AML-193 (cell line): ENCODE measurements at regions not wholly inside any gene's neighbourhood (a gene's known extent, or its start where the extent isn't known, plus 50 kb on each side); places are given as distances from the start of the nearest gene placed in this dataset.
"Not testable (repeated sequence)": the region's sequence is repeated elsewhere in the genome, so short reads cannot be mapped to it uniquely, and the experiment has no call there.

Source experiments
- DNase-seq, 2 experiments: peaks; one replicate each; lab custom pipeline; 2025; lab: John Stamatoyannopoulos, UW

DNA sequence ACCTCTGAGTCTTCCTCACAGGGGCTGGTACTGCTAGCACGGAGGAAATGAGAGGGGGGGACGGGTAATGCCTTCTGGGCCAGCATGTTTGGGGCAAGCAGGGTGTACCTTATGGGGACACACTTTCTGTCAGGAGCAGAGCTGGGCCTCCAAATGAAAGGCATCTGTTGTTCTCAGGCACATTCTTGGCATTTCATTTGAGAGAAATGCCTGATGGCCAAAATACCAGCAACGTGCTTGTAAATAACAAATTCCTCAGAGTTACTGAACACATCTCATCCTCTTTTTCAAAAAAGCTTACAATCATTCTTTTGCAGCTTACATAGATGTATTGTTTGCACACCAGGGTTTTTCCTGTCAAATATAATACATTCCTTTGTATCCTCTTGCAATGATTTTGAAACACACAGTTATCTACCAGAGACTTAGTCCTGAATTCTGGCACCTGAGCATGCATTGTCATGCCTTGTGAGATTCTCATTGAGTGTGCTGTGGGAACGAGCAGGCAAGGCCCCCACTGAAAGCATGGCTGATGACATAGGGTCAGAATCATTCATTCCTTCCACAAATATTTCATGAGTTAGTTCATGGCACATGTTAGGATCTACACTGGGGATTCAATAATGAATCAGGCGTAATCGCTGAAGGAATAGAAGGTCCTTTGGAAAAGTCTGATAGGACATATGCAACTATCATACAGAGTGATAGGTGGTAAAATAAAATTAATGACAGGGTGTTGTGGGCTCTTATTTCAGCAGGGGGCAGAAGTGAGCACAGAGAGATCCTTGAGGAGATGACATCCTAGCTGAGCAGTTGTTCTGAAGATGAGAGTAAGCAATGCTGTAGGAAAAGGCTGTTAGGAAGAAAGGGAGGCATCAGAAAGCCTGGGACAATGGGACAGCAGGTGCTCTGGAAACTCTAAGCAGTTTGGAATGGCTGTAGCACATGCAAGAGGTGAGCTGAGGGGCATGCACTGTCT lies 260.9 kb upstream of the TUT7 start:
- peak in 1 of 2 experiments; percentile 1 for DNase-seq

GRCh38 chr9:86613943-86614342 lies 259.7 kb upstream of the TUT7 start:
- DNase-seq: no peak

DNA sequence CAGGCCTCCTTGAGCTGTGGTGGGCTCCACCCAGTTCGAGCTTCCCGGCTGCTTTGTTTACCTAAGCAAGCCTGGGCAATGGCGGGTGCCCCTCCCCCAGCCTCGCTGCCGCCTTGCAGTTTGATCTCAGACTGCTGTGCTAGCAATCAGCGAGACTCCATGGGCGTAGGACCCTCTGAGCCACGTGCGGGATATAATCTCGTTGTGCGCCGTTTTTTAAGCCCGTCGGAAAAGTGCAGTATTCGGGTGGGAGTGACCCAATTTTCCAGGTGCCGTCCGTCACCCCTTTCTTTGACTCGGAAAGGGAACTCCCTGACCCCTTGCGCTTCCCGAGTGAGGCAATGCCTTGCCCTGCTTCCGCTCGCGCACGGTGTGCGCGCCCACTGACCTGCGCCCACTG lies 257.3 kb upstream of the TUT7 start:
- not testable (repeated sequence) for DNase-seq

DNA sequence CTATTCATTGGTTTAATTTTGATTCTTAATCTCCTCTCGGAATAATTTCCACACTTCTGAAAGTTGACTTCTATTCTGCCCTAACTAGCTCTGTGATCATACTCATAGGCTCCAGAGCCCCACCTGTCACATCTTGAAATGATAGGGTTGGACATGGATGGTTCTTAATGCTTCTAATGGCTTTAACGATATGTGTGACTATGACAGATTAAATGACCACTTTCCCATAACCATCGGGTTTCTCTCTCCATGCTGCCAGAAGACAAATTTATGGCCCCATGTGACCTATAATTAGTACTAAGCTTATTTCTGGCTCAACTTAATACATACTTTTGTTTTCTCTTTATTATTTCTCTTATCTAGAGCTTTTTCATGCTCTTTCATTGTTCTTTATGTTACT lies 251.1 kb upstream of the TUT7 start:
- DNase-seq: no peak

DNA sequence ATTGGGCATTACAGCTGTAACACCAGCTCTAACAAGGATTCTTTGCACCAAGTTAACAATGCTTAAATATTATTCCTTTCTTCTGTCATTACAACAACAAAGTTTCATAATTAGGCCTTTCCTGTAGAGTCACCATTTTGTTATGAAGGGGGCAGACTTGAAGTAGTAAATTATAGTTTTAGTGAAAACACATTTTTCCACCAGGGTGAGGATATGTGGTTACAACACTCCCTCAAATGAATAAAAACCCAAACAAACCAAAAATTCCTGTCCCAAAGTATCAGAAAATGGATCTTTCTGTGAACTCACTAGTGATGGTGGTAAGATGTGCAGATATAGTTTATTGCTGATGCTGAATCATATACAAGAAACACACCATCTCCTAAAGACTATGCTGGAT lies 250.5 kb upstream of the TUT7 start:
- no peak for DNase-seq

GRCh38 chr9:86602715-86603114 lies 248.5 kb upstream of the TUT7 start:
- DNase-seq: no peak

- no peak for DNase-seq
Observed at GRCh38 chr9:86601697-86602096, 247.5 kb upstream of the TUT7 start.

- DNase-seq: no peak
Observed at GRCh38 chr9:86600977-86601376, 246.8 kb upstream of the TUT7 start.

GRCh38 chr9:86600291-86600690 lies 246.1 kb upstream of the TUT7 start:
- DNase-seq: no peak

DNA sequence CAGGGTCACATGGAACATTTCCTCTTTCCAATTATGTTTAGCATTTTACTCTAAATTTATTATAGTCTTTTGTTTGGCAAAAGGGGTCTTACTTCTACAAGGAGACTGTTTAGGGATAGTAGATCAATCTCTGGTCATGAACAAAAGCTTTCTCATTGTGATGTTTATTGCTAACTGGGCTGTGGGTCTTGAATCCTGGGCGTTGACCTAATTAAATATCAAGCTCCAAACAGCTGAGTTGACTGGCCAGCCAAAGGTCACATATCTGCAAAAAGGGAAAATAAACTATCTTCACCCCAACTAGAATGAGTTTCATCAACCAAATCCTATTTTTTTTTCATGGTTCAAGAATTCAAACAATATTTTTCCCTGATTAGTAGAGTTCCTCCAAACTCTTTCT lies 245.4 kb upstream of the TUT7 start:
- no peak for DNase-seq

DNA sequence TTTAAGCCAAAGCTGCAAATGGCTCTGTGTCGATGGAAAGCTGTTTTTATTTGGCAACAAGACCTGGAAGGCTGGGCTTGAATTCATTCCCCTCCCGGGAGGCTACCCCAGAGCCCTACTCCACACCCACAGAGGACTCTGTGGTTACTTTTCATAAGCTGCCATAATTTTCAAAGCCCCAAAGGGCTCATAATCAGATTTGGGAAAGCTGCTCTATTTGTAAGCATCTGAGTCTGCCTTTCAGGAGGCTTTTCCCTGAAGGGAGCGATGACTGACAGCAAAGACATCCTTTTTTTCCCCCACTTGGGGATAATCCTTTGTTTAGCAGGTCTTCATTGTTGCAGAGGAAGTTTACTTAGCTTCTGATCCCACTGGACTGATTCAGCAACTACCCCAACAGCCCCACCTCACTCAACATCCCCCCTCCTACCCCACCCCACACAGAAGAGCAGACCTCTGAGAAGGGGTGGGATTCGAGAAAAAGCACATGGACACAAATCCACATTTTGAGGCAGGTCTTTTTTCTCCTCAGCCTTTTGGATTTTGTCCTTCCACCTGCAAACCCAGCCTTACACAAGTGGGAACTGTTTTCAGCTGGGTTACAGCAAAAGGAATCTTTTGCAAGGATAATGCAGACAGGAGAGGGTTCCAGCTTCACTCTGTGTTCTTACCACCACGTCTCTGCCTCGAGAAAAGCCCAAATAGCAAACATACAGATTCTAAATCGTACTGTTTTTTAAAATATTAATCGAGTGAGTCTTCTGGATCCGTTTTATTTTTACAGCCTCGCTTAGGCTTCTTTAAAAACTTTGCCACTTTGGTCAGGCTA lies 244.4 kb upstream of the TUT7 start:
- DNase-seq: no peak

GRCh38 chr9:86594724-86595123 lies 240.5 kb upstream of the TUT7 start:
- no peak for DNase-seq

DNA sequence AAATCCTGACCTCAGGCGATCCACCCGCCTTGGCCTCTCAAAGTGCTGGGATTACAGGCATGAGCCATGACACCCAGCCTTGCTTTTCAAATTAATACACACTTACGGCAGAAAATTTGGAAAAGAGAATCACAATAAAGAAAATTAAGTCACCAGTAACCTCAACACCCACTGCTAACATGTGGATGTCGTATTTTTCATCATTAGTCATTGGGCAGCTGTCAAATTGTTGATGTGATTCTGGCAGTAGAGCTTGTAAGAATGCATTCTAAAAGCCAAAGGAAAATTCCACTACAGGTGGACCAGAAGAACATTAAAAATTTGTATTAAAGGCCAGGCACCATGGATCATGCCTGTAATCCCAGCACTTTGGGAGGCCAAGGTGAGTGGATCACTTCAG lies 237.3 kb upstream of the TUT7 start:
- DNase-seq: no peak

GRCh38 chr9:86589730-86590129 lies 235.5 kb upstream of the TUT7 start:
- DNase-seq: no peak

DNA sequence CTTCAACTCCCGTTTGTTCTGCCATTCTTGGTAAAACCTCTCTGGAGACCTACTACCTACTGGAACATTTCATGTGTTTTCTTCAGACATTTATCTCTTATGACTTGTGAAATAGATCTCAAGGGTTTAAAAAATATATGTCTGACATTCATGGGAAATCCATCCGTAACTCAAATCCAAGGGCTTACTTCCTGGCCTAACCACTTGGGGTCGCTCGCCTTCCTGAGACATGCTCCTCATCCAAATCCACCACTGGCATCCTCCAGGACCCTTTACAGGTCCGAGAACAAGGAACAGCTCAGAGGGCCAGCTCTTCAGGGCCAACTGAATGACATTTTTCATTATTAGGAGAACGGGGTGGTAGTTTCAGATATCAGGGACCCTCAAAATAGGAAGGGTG lies 235.1 kb upstream of the TUT7 start:
- no peak for DNase-seq

- no peak for DNase-seq
Observed at GRCh38 chr9:86586144-86586494, 231.9 kb upstream of the TUT7 start.

GRCh38 chr9:86585422-86586143 lies 231.4 kb upstream of the TUT7 start:
- DNase-seq: no peak

DNA sequence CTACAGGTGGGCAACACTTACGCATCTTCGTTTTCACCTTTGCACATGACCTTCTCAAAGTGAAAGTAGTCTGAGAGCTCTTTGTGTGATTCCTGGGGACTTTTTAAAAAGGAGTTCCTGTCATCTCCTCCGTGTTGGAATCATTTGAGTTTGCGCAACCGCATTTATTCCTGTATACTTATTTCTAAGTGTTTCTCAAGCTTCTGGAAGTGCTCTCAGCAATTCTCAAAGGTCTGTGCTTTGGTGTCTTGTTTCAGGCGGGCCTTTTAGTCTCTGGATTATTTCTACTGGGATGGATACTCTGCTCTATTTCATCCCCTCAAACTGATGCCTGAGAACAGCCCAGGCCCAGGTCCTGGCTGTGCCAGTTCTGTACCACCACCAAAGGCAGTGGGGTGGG lies 226.5 kb upstream of the TUT7 start:
- no peak for DNase-seq

DNA sequence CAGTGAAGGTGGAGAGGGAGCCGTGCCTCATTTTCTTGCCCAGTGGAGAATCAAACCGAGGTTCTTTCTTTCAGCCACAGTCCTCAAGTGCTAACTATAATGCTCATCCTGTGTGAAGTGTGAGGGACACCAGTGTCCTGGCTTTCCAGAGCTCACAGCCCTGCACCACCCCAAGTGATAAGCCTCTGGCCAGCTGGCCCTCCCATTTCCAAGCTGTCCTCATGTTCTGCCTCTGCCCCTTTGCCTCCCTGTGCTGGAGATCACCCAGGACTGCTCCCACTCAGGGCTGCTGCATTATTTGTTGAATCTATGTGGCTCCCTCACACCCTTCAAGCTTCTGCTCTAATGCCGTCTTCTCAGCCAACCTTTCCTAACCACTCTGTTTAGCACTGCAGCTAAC lies 224.5 kb upstream of the TUT7 start:
- DNase-seq: no peak

DNA sequence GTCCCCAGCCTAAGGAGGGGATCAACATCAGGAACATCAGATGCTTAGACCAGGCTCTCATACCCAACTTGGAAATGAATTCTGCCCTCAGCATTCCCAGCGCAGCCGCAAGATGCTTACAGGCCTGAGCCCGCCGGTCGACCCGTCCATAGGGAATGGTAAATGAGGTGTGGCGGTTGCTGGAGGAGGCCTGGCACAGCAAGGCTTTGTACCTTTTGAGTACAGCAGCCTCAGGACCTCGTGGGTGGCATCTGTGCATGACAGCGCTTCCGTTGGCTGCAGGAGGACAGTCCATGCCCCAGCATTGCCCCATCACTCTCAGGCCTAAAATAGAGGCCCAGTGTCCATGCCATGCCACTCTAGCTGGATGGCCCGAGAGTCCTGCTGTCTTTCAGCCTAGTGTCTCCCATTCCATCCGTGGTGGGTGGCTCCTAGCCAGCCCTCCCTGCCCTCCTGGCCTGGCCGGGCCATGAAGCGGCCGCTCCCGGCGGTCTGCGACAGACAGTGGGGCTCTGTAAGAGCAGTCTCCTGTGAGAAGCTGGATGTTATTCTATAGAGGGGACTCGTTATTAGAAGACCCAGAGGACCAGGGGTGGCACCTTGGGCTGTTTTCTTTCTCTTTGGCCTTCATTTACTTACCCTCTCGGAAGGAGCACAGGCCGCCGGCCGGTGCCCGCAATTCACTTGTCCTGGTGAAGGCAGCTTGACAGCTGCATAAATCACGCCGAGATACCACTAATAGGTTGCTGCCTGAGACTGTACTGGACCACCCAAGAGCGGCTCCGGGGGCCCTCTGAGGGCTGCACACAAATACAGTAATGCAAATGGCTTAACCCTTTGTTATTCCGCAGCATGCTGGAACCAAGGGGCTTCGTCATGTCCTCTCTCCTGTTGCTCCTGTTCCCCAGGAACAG lies 223.5 kb upstream of the TUT7 start:
- DNase-seq: no peak

DNA sequence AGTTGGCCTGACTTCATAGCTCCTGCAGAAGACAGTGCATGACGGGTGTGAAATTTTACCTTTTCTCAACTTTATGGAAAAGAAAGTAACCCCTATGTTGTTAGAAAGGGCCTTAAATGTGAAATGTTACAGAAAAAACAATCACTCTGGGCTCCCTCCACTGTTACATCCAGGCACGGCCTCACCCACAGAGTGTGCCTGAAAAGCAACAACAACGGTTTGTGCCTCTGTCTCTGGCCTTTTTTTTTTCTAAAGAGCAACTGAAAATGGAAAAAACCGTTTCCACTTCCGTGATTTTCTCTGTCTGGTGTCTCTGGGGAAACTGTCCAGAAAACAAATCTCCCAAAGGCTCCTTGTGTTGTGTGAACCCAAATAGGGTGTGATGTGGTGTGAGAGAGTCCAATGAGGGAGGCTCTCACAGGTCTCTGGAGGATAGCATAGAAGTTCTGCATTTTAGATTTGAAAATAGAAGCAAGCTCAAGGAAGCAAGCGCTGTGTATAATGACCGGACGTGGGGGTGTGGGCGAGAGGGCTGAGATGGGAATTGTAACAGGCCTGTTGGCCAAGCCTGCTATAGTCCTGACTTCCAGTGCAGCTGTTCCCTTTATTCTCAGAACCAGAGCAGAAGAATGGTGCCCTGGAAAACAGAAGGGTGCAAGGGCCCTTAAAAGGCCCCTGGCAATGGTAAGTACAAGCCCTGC lies 221.8 kb upstream of the TUT7 start:
- DNase-seq: no peak
